ENCODE measurements at regions not wholly inside any gene's neighbourhood (a gene's known extent, or its start where the extent isn't known, plus 50 kb on each side); places are given as distances from the start of the nearest gene placed in this dataset.

GRCh38 chr15:27642981-27643380 lies 456.1 kb downstream of the OCA2 start:
- TF ChIP-seq CTCF (IDR thresholded peaks at IDR 0.05), result no peak
- TF ChIP-seq POLR2A (IDR thresholded peaks at IDR 0.05), result no peak

Data from suprapubic skin (tissue), 3 donors.